CD4-positive, alpha-beta T cell (primary cell): ENCODE measurements at regions not wholly inside any gene's neighbourhood (a gene's known extent, or its start where the extent isn't known, plus 50 kb on each side); places are given as distances from the start of the nearest gene placed in this dataset.

Experiments used
- ATAC-seq: fragments of 200-7000 bp; cut with Tn5 transposase; one replicate; pipeline ENCODE4 v1.10.0; 2022; ENCODE audit warnings: mild to moderate bottlenecking; ENCODE audit not compliant: poor library complexity
- CTCF ChIA-PET: fragments of 350-600 bp; sonication (Branson Sonifier 250); formaldehyde crosslinking; loops from one replicate; lab custom pipeline; 2021; ENCODE audit warnings: antibody characterized with exemption, inconsistent platforms; lab: Charles Lee
- POLR2A ChIA-PET: fragments of 350-600 bp; sonication (Branson Sonifier 250); formaldehyde crosslinking; loops from one replicate; lab custom pipeline; 2021; ENCODE audit warnings: antibody characterized with exemption, inconsistent platforms; lab: Charles Lee
- DNase-seq, 14 experiments: peaks; one replicate each; pipeline ENCODE4 v3.0.0-alpha.2; 2013 to 2020; ENCODE audit warnings: mixed read lengths in 2 of 14
- H3K27ac ChIP-seq, 2 donors: one replicate each; pipeline versions ENCODE4 v1.5.1 to v1.7.0; 2013; ENCODE audit warnings: low read length in 2 of 2, low read depth in 1 of 2, mild to moderate bottlenecking in 1 of 2
- H3K27me3 ChIP-seq, 2 experiments: 1 replicate in 1 of 2; 2 replicates in 1 of 2; pipeline versions ENCODE4 v1.6.1 to v1.7.0; 2013; ENCODE audit warnings: low read length in 2 of 2, control low read depth in 1 of 2, mild to moderate bottlenecking in 1 of 2, moderate library complexity in 1 of 2; ENCODE audit not compliant: insufficient read depth in 2 of 2, control insufficient read depth in 1 of 2
- H3K36me3 ChIP-seq: one replicate; pipeline ENCODE4 v1.6.1; 2013; ENCODE audit warnings: low read length, control low read depth; ENCODE audit not compliant: insufficient read depth
- H3K4me1 ChIP-seq: one replicate; pipeline ENCODE4 v1.6.1; 2013; ENCODE audit warnings: low read length, control low read depth; ENCODE audit not compliant: insufficient read depth
- H3K4me3 ChIP-seq: one replicate; pipeline ENCODE4 v1.5.1; 2013; ENCODE audit warnings: mild to moderate bottlenecking, low read length, moderate library complexity
- H3K9me3 ChIP-seq, 2 experiments: 1 replicate in 1 of 2; 2 replicates in 1 of 2; pipeline versions ENCODE4 v1.6.1 to v1.7.0; 2013; ENCODE audit warnings: low read length in 2 of 2, mild to moderate bottlenecking in 2 of 2, control low read depth in 1 of 2, moderate library complexity in 1 of 2; ENCODE audit not compliant: control insufficient read depth in 1 of 2, insufficient read depth in 1 of 2
- H3K27ac Mint-ChIP-seq: one replicate; pipeline ENCODE4 v1.8.0; 2020; ENCODE audit warnings: mixed read lengths
- H3K27me3 Mint-ChIP-seq: one replicate; pipeline ENCODE4 v1.8.0; 2021; ENCODE audit warnings: mixed read lengths
- H3K36me3 Mint-ChIP-seq: one replicate; pipeline ENCODE4 v1.8.0; 2021; ENCODE audit warnings: low read depth, mixed read lengths
- H3K4me1 Mint-ChIP-seq: one replicate; pipeline ENCODE4 v1.8.0; 2021; ENCODE audit warnings: low read depth, mixed read lengths
- H3K4me3 Mint-ChIP-seq: one replicate; pipeline ENCODE4 v1.8.0; 2020; ENCODE audit warnings: mild to moderate bottlenecking, mixed read lengths
- H3K9me3 Mint-ChIP-seq: one replicate; pipeline ENCODE4 v1.8.0; 2020; ENCODE audit warnings: mixed read lengths
- CTCF ChIP-seq: fragments of 200-600 bp; IDR thresholded peaks from one replicate; pipeline ENCODE4 v1.8.0; 2022; ENCODE audit warnings: antibody characterized with exemption, mild to moderate bottlenecking
- intact Hi-C, 2 experiments: fragments of 100-400 bp; cut with DNase I in 1 of 2; cut with micrococcal nuclease in 1 of 2; formaldehyde crosslinking; loops; one replicate each; pipeline versions ENCODE4 v1.15.1 to v1.9.0; 2023 to 2025; cut with DNase I, micrococcal nuclease

GRCh38 chrX:124274438-124275181 lies 57.9 kb upstream of the TEX13D start:
- Histone ChIP-seq H3K27ac (no peak overlapping the region), H3K4me3 (no peak overlapping the region), H3K27me3 (no peaks in the 10 kb centered on the region), H3K4me1 (no peaks in the 10 kb centered on the region), H3K36me3 (no peaks in the 10 kb centered on the region), H3K9me3 (no peaks in the 10 kb centered on the region)
- ATAC-seq (no peak), DNase-seq (no peak)
- H3K36me3 Mint-ChIP-seq: no peaks in the 10 kb centered on the region
- H3K4me3 Mint-ChIP-seq: no peak overlapping the region
- intact Hi-C loops: no loop called here
- H3K9me3 Mint-ChIP-seq: no peaks in the 10 kb centered on the region
- H3K27ac Mint-ChIP-seq: no peak overlapping the region
- no peak for TF ChIP-seq CTCF
- no peaks in the 10 kb centered on the region for H3K4me1 Mint-ChIP-seq
- no peaks in the 10 kb centered on the region for H3K27me3 Mint-ChIP-seq
- ChIA-PET POLR2A (no interaction called here), CTCF (no interaction called here)

GRCh38 chrX:124275182-124275894 lies 57.1 kb upstream of the TEX13D start:
- ChIA-PET POLR2A (no interaction called here), CTCF (no interaction called here)
- ATAC-seq (no peak), DNase-seq (no peak)
- Histone ChIP-seq H3K27me3 (no peaks in the 10 kb centered on the region), H3K4me1 (no peaks in the 10 kb centered on the region), H3K27ac (no peak overlapping the region), H3K36me3 (no peaks in the 10 kb centered on the region), H3K9me3 (no peaks in the 10 kb centered on the region), H3K4me3 (no peak overlapping the region)
- intact Hi-C loops: no loop called here
- H3K36me3 Mint-ChIP-seq: no peaks in the 10 kb centered on the region
- H3K27me3 Mint-ChIP-seq: no peaks in the 10 kb centered on the region
- no peaks in the 10 kb centered on the region for H3K4me1 Mint-ChIP-seq
- no peak overlapping the region for H3K27ac Mint-ChIP-seq
- H3K9me3 Mint-ChIP-seq: no peaks in the 10 kb centered on the region
- no peak for TF ChIP-seq CTCF
- no peak overlapping the region for H3K4me3 Mint-ChIP-seq

- no peak overlapping the region for H3K4me3 Mint-ChIP-seq
- H3K27ac Mint-ChIP-seq: no peak overlapping the region
- Histone ChIP-seq H3K27me3 (no peaks in the 10 kb centered on the region), H3K4me3 (no peak overlapping the region), H3K4me1 (no peaks in the 10 kb centered on the region), H3K36me3 (no peaks in the 10 kb centered on the region), H3K9me3 (no peaks in the 10 kb centered on the region), H3K27ac (no peak overlapping the region)
- ChIA-PET CTCF (no interaction called here), POLR2A (no interaction called here)
- no peak for TF ChIP-seq CTCF
- DNase-seq (no peak), ATAC-seq (no peak)
- no peaks in the 10 kb centered on the region for H3K27me3 Mint-ChIP-seq
- no peaks in the 10 kb centered on the region for H3K36me3 Mint-ChIP-seq
- H3K9me3 Mint-ChIP-seq: no peaks in the 10 kb centered on the region
- intact Hi-C loops: no loop called here
- peaks cover 4% of the 10 kb centered on the region for H3K4me1 Mint-ChIP-seq
These were observed 52.1 kb upstream of the TEX13D start for GRCh38 chrX:124280294-124280902.
